ENCODE measurements at regions not wholly inside any gene's neighbourhood (a gene's known extent, or its start where the extent isn't known, plus 50 kb on each side); places are given as distances from the start of the nearest gene placed in this dataset.
"Not testable (repeated sequence)": the region's sequence is repeated elsewhere in the genome, so short reads cannot be mapped to it uniquely, and the experiment has no call there.

DNA sequence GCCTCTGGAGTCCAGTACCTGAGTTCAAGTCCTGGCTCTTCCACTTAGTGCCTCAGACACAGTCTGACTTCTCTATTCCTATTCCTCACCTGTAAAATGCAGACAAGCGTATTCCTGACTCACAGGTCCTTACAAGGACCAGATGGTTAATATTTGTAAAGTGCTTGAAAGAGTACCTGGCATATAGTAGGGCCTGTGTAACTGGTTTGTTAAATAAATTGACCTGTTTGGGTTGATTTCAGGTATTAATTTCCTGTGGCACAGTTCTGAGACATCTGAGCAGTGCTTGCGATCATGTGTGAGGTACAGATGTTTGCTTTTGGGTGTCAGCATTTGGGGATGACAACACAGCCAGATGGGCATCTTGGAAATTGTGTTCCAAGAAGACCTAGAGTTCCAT, 127.5 kb downstream of the APIP start:
- TF ChIP-seq, protein P1, sequence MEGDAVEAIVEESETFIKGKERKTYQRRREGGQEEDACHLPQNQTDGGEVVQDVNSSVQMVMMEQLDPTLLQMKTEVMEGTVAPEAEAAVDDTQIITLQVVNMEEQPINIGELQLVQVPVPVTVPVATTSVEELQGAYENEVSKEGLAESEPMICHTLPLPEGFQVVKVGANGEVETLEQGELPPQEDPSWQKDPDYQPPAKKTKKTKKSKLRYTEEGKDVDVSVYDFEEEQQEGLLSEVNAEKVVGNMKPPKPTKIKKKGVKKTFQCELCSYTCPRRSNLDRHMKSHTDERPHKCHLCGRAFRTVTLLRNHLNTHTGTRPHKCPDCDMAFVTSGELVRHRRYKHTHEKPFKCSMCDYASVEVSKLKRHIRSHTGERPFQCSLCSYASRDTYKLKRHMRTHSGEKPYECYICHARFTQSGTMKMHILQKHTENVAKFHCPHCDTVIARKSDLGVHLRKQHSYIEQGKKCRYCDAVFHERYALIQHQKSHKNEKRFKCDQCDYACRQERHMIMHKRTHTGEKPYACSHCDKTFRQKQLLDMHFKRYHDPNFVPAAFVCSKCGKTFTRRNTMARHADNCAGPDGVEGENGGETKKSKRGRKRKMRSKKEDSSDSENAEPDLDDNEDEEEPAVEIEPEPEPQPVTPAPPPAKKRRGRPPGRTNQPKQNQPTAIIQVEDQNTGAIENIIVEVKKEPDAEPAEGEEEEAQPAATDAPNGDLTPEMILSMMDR (IDR thresholded peaks at IDR 0.05; ENCODE audit: low read depth, low read length), result no peak

GRCh38 chr11:34787895-34788294, 128.3 kb downstream of the APIP start:
- TF ChIP-seq, protein P1 (IDR thresholded peaks at IDR 0.05; ENCODE audit: low read depth, low read length), result no peak
- no peak for DNase-seq (ENCODE audit: extremely low read depth, low read depth)

More for the DNA sequence above, 127.5 kb downstream of the APIP start:
- no peak for DNase-seq (ENCODE audit: extremely low read depth, low read depth)

- TF ChIP-seq, protein P1 (IDR thresholded peaks at IDR 0.05; ENCODE audit: low read depth, low read length), result no peak
- no peak for DNase-seq (ENCODE audit: extremely low read depth, low read depth)
Measured at GRCh38 chr11:34787348-34787747, 128.8 kb downstream of the APIP start.

DNA sequence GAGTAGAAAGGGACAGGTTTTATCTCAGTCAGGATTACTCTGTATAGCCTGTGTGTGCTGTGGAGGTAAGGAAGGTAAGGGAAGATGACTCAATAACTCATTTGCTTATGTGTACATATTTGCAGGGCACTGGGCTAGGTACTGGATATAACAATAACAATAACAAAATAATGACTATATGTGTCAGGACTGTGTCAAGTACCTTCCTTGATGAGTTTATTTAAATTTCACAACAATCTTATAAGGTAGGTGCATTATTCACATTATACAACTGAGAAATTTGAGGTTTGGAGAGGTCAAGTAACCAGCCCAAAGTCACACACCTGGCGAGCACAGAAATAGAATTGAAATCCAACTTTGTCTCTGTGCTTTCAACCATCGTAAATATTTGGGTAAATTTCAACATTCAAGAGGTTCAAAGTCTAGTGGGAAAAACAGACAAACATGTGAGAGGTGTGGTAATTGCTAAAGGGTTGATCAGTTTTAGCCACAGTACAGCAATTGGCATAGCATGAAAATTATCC, 131.8 kb downstream of the APIP start:
- DNase-seq (ENCODE audit: extremely low read depth, low read depth), result no peak
- TF ChIP-seq, protein P1 (IDR thresholded peaks at IDR 0.05; ENCODE audit: low read depth, low read length), result no peak

GRCh38 chr11:34783816-34784317, 132.3 kb downstream of the APIP start:
- no peak for DNase-seq (ENCODE audit: extremely low read depth, low read depth)
- TF ChIP-seq, protein P1 (IDR thresholded peaks at IDR 0.05; ENCODE audit: low read depth, low read length), result no peak

DNA sequence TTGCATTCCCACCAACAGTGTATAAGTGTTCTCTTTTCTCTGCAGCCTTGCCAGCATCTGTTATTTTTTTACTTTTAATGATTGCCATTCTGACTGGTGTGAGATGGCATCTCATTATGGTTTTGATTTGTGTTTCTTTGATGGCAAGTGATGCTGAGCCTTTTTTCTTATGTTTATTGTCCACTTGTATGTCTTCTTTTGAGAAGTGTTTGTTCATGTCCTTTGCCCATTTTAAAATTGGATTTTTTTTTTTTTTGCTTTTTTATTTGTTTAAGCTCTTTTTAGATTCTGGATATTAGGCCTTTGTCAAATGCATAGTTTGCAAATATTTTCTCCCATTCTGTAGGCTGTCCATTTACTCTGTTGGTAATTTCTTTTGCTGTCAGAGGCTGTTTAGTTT, 134.4 kb downstream of the APIP start:
- not testable (repeated sequence) for DNase-seq (ENCODE audit: extremely low read depth, low read depth)

GRCh38 chr11:34775417-34775888, 140.7 kb downstream of the APIP start:
- TF ChIP-seq, protein P1 (IDR thresholded peaks at IDR 0.05; ENCODE audit: low read depth, low read length), result no peak
- DNase-seq (ENCODE audit: extremely low read depth, low read depth), result no peak

DNA sequence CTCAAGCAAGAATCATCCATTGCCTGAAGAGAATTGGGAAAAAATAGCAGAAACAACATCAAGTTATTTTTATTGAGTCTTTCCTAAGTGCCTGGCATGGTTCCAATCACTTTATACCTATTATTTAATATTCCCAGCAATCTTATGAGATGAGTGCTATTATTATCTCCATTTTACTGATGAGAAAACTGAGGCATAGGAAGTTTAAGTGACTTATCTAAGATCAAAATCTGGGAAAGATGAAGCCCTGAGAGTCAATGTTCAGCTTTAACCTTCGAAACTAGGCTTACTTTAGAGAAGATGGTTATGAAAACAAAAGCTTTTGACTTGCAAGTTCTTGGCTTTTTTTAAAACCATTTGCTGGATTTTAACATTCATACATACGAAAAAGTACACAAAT, 141.6 kb downstream of the APIP start:
- TF ChIP-seq, protein P1 (IDR thresholded peaks at IDR 0.05; ENCODE audit: low read depth, low read length), result no peak
- DNase-seq (ENCODE audit: extremely low read depth, low read depth), result no peak

Data from AG09319 (cell line).